H9 (cell line): ENCODE measurements at regions not wholly inside any gene's neighbourhood (a gene's known extent, or its start where the extent isn't known, plus 50 kb on each side); places are given as distances from the start of the nearest gene placed in this dataset.

Experiments used
- DNase-seq: peaks from one replicate; pipeline ENCODE4 v3.0.0-alpha.2; 2017
- H2AFZ ChIP-seq: one replicate; pipeline ENCODE4 v1.6.1; 2013; ENCODE audit warnings: mild to moderate bottlenecking, low read length, control low read depth, moderate library complexity
- H2AK5ac ChIP-seq: 2 replicates; pipeline ENCODE4 v1.6.1; 2013; ENCODE audit warnings: low read length, control low read depth, mixed read lengths; ENCODE audit not compliant: insufficient read length
- H2BK120ac ChIP-seq: one replicate; pipeline ENCODE4 v1.6.1; 2013; ENCODE audit warnings: low read depth, mild to moderate bottlenecking, low read length, control low read depth, inconsistent platforms; ENCODE audit not compliant: poor library complexity, severe bottlenecking
- H2BK12ac ChIP-seq: 2 replicates; pipeline ENCODE4 v1.6.1; 2013; ENCODE audit warnings: low read length, control low read depth, mixed read lengths, low read depth; ENCODE audit not compliant: insufficient read length
- H2BK15ac ChIP-seq: 2 replicates; pipeline ENCODE4 v1.6.1; 2013; ENCODE audit warnings: low read depth, low read length, control low read depth
- H2BK20ac ChIP-seq: one replicate; pipeline ENCODE4 v1.6.1; 2013; ENCODE audit warnings: low read depth, mild to moderate bottlenecking, low read length, control low read depth, inconsistent platforms; ENCODE audit not compliant: poor library complexity, severe bottlenecking
- H2BK5ac ChIP-seq: 2 replicates; pipeline ENCODE4 v1.6.1; 2013; ENCODE audit warnings: low read length, control low read depth, mixed read lengths; ENCODE audit not compliant: insufficient read length
- H3K14ac ChIP-seq: 2 replicates; pipeline ENCODE4 v1.6.1; 2013; ENCODE audit warnings: low read length, control low read depth; ENCODE audit not compliant: insufficient read depth
- H3K18ac ChIP-seq: 2 replicates; pipeline ENCODE4 v1.6.1; 2013; ENCODE audit warnings: low read depth, mild to moderate bottlenecking, mixed read lengths, low read length, control low read depth; ENCODE audit not compliant: insufficient read length
- H3K23ac ChIP-seq: 2 replicates; pipeline ENCODE4 v1.6.1; 2013; ENCODE audit warnings: low read length, control low read depth, mixed read lengths, low read depth; ENCODE audit not compliant: insufficient read length
- H3K23me2 ChIP-seq: 2 replicates; pipeline ENCODE4 v1.6.1; 2013; ENCODE audit warnings: low read depth, mild to moderate bottlenecking, mixed read lengths, low read length, control low read depth; ENCODE audit not compliant: insufficient read length, poor library complexity, severe bottlenecking
- H3K27ac ChIP-seq: 2 replicates; pipeline ENCODE4 v1.5.1; 2013; ENCODE audit warnings: low read length, control low read depth, mixed read lengths, low read depth; ENCODE audit not compliant: insufficient read length
- H3K27me3 ChIP-seq: 2 replicates; pipeline ENCODE4 v1.6.1; 2013; ENCODE audit warnings: low read length, control low read depth, inconsistent platforms; ENCODE audit not compliant: insufficient read depth
- H3K4ac ChIP-seq: 2 replicates; pipeline ENCODE4 v1.6.1; 2013; ENCODE audit warnings: low read depth, mild to moderate bottlenecking, control low read depth, inconsistent platforms, low read length, moderate library complexity
- H3K4me1 ChIP-seq: 2 replicates; pipeline ENCODE4 v1.6.1; 2013; ENCODE audit warnings: low read length, control low read depth, inconsistent platforms; ENCODE audit not compliant: insufficient read depth
- H3K4me2 ChIP-seq: 2 replicates; pipeline ENCODE4 v1.6.1; 2013; ENCODE audit warnings: low read length, control low read depth, mixed read lengths; ENCODE audit not compliant: insufficient read length, insufficient read depth
- H3K56ac ChIP-seq: 2 replicates; pipeline ENCODE4 v1.6.1; 2013; ENCODE audit warnings: low read depth, mild to moderate bottlenecking, mixed read lengths, low read length, control low read depth; ENCODE audit not compliant: insufficient read length
- H3K79me1 ChIP-seq: 2 replicates; pipeline ENCODE4 v1.6.1; 2013; ENCODE audit warnings: low read depth, mild to moderate bottlenecking, moderate library complexity, low read length, control low read depth, inconsistent platforms; ENCODE audit not compliant: insufficient read depth, poor library complexity, severe bottlenecking
- H3K79me2 ChIP-seq: 2 replicates; pipeline ENCODE4 v1.6.1; 2013; ENCODE audit warnings: low read length, control low read depth, inconsistent platforms; ENCODE audit not compliant: insufficient read depth
- H3K9ac ChIP-seq: 2 replicates; pipeline ENCODE4 v1.6.1; 2013; ENCODE audit warnings: low read length, control low read depth, mixed read lengths; ENCODE audit not compliant: insufficient read length; ENCODE audit errors: extremely low read depth
- H3K9me3 ChIP-seq: one replicate; pipeline ENCODE4 v1.6.1; 2013; ENCODE audit warnings: low read depth, low read length, inconsistent platforms; ENCODE audit not compliant: control insufficient read depth
- H3T11ph ChIP-seq: one replicate; pipeline ENCODE4 v1.6.1; 2013; ENCODE audit warnings: mild to moderate bottlenecking, low read length, control low read depth, inconsistent platforms
- H4K20me1 ChIP-seq: one replicate; pipeline ENCODE4 v1.6.1; 2013; ENCODE audit not compliant: control insufficient read depth, insufficient read length, insufficient read depth
- H4K5ac ChIP-seq: 2 replicates; pipeline ENCODE4 v1.6.1; 2013; ENCODE audit warnings: low read depth, mild to moderate bottlenecking, mixed read lengths, low read length, control low read depth; ENCODE audit not compliant: insufficient read length
- H4K8ac ChIP-seq: replicated peaks from 2 replicates; pipeline ENCODE4 v1.6.1; 2013; ENCODE audit warnings: low read length, control low read depth, mixed read lengths, low read depth; ENCODE audit not compliant: insufficient read length
- H4K91ac ChIP-seq: 2 replicates; pipeline ENCODE4 v1.6.1; 2013; ENCODE audit warnings: low read depth, mild to moderate bottlenecking, moderate library complexity, mixed read lengths, low read length, control low read depth; ENCODE audit not compliant: insufficient read length
- H3K27ac Mint-ChIP-seq, 3 experiments: 2 replicates in 2 of 3; 3 replicates in 1 of 3; pipeline ENCODE4 v1.8.0; 2020 to 2021; ENCODE audit warnings: mixed read lengths in 3 of 3, mild to moderate bottlenecking in 1 of 3, moderate library complexity in 1 of 3
- H3K27me3 Mint-ChIP-seq: 2 replicates; pipeline ENCODE4 v1.8.0; 2021; ENCODE audit warnings: low read depth, mild to moderate bottlenecking, moderate library complexity, mixed read lengths
- H3K36me3 Mint-ChIP-seq, 3 experiments: 2 replicates in 2 of 3; 3 replicates in 1 of 3; pipeline ENCODE4 v1.8.0; 2020 to 2021; ENCODE audit warnings: low read depth in 3 of 3, mixed read lengths in 3 of 3; ENCODE audit not compliant: insufficient read depth in 1 of 3
- H3K4me1 Mint-ChIP-seq, 2 experiments: 2 replicates each; pipeline ENCODE4 v1.8.0; 2020; ENCODE audit warnings: mixed read lengths in 2 of 2
- H3K4me3 Mint-ChIP-seq, 2 experiments: 2 replicates in 1 of 2; 3 replicates in 1 of 2; pipeline ENCODE4 v1.8.0; 2020 to 2021; ENCODE audit warnings: mild to moderate bottlenecking in 2 of 2, mixed read lengths in 2 of 2, moderate library complexity in 1 of 2
- H3K9me3 Mint-ChIP-seq, 2 experiments: 2 replicates in 1 of 2; 3 replicates in 1 of 2; pipeline ENCODE4 v1.8.0; 2020; ENCODE audit warnings: mild to moderate bottlenecking in 2 of 2, mixed read lengths in 2 of 2, moderate library complexity in 1 of 2
- WGBS: extraction: QIAGEN DNeasy Blood & Tissue Kit; methylation state at CpG from one replicate; pipeline ENCODE4 v1.1.7; 2013; ENCODE audit warnings: missing lambda C conversion rate, low lambda C conversion rate, mixed read lengths; ENCODE audit not compliant: insufficient read length; ENCODE audit errors: extremely low coverage; 5-methylcytosine and 5-hydroxymethylcytosine counted together
- TF ChIP-seq, protein P1 (sequence below): fragments of 200-600 bp; sonication (generic); conservative IDR thresholded peaks from 3 replicates; pipeline ENCODE4 v1.8.0; 2021; ENCODE audit warnings: antibody characterized with exemption, mild to moderate bottlenecking

GRCh38 chr5:120270498-120270897, 193.6 kb upstream of the PRR16 start:
- Histone ChIP-seq H2BK120ac (no peak overlapping the region), H3K9me3 (no peaks in the 10 kb centered on the region), H3K14ac (no peak overlapping the region), H2BK20ac (no peak overlapping the region), H4K5ac (no peak overlapping the region), H3K56ac (no peak overlapping the region), H3K27ac (no peak overlapping the region), H2AK5ac (no peak overlapping the region), H2BK12ac (no peak overlapping the region), H3K27me3 (no peaks in the 10 kb centered on the region), H3K4ac (no peak overlapping the region), H3K23me2 (no peaks in the 10 kb centered on the region), H3K23ac (no peak overlapping the region), H3K79me1 (no peaks in the 10 kb centered on the region), H3K4me1 (no peaks in the 10 kb centered on the region), H4K20me1 (no peaks in the 10 kb centered on the region), H4K8ac (no peak overlapping the region), H4K91ac (no peak overlapping the region), H3T11ph (no peak overlapping the region), H2AFZ (no peak overlapping the region), H2BK15ac (no peak overlapping the region), H3K4me2 (no peak overlapping the region), H3K18ac (no peak overlapping the region), H2BK5ac (no peak overlapping the region), H3K9ac (no peak overlapping the region), H3K79me2 (no peaks in the 10 kb centered on the region)
- Mint-ChIP-seq H3K27ac (no peak overlapping the region), H3K4me1 (no peaks in the 10 kb centered on the region), H3K27me3 (no peaks in the 10 kb centered on the region), H3K36me3 (peaks cover 0 to 5% (median 0%) of the 10 kb centered on the region in 3 experiments; a peak in 1 of 7 replicates), H3K4me3 (no peak overlapping the region), H3K9me3 (peaks cover 2 to 4% of the 10 kb centered on the region in 2 experiments; a peak in 2 of 5 replicates)
- no peak for DNase-seq
- WGBS: no CpG with 5 or more reads among the region's 2 CpGs
- TF ChIP-seq, protein P1, sequence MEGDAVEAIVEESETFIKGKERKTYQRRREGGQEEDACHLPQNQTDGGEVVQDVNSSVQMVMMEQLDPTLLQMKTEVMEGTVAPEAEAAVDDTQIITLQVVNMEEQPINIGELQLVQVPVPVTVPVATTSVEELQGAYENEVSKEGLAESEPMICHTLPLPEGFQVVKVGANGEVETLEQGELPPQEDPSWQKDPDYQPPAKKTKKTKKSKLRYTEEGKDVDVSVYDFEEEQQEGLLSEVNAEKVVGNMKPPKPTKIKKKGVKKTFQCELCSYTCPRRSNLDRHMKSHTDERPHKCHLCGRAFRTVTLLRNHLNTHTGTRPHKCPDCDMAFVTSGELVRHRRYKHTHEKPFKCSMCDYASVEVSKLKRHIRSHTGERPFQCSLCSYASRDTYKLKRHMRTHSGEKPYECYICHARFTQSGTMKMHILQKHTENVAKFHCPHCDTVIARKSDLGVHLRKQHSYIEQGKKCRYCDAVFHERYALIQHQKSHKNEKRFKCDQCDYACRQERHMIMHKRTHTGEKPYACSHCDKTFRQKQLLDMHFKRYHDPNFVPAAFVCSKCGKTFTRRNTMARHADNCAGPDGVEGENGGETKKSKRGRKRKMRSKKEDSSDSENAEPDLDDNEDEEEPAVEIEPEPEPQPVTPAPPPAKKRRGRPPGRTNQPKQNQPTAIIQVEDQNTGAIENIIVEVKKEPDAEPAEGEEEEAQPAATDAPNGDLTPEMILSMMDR: no peak
